WTC11 (cell line): ENCODE measurements at regions not wholly inside any gene's neighbourhood (a gene's known extent, or its start where the extent isn't known, plus 50 kb on each side); places are given as distances from the start of the nearest gene placed in this dataset.

Experiments
- ATAC-seq: fragments of 200-7000 bp; cut with Tn5 transposase; 2 replicates; pipeline ENCODE4 v1.10.0; 2021; ENCODE audit warnings: mild to moderate bottlenecking, moderate library complexity
- CTCF ChIA-PET: fragments of 300-600 bp; sonication (Branson Sonifier 250); formaldehyde crosslinking; loops from one replicate; lab custom pipeline; 2021; ENCODE audit warnings: antibody characterized with exemption; lab: Charles Lee
- POLR2A ChIA-PET: fragments of 350-600 bp; sonication (Branson Sonifier 250); formaldehyde crosslinking; loops from one replicate; lab custom pipeline; 2021; ENCODE audit warnings: antibody characterized with exemption; lab: Charles Lee
- DNase-seq: peaks from one replicate; pipeline ENCODE4 v3.0.0; 2021; ENCODE audit warnings: low spot score
- H3K27ac Mint-ChIP-seq: 2 replicates; pipeline ENCODE4 v1.8.0; 2021; ENCODE audit warnings: mixed read lengths
- H3K27me3 Mint-ChIP-seq: 2 replicates; pipeline ENCODE4 v1.8.0; 2021; ENCODE audit warnings: low read depth, mild to moderate bottlenecking, moderate library complexity, mixed read lengths
- H3K36me3 Mint-ChIP-seq: 2 replicates; pipeline ENCODE4 v1.8.0; 2021; ENCODE audit warnings: mixed read lengths
- H3K4me1 Mint-ChIP-seq: 2 replicates; pipeline ENCODE4 v1.8.0; 2022; ENCODE audit warnings: mixed read lengths
- H3K4me3 Mint-ChIP-seq: 2 replicates; pipeline ENCODE4 v1.8.0; 2021; ENCODE audit warnings: mild to moderate bottlenecking, moderate library complexity, mixed read lengths
- H3K9me3 Mint-ChIP-seq: 2 replicates; pipeline ENCODE4 v1.8.0; 2021; ENCODE audit warnings: mixed read lengths
- ELF4 ChIP-seq: sonication (generic); formaldehyde crosslinking; IDR thresholded peaks from 2 replicates; pipeline ENCODE4 v1.8.1; 2022; ENCODE audit warnings: low read depth, mild to moderate bottlenecking, moderate library complexity, missing genetic modification reagents
- EMX1 ChIP-seq: fragments of 250-450 bp; sonication (Bioruptor Pico); IDR thresholded peaks from 2 replicates; pipeline ENCODE4 v1.8.0; 2021; ENCODE audit warnings: mild to moderate bottlenecking
- FOXK1 ChIP-seq: sonication (generic); formaldehyde crosslinking; IDR thresholded peaks from 2 replicates; pipeline ENCODE4 v1.8.0; 2022; ENCODE audit warnings: mild to moderate bottlenecking, moderate library complexity, missing genetic modification reagents
- GABPB1 ChIP-seq: sonication (generic); formaldehyde crosslinking; IDR thresholded peaks from 2 replicates; pipeline ENCODE4 v1.8.1; 2023; ENCODE audit warnings: mild to moderate bottlenecking, missing genetic modification reagents
- GTF2I ChIP-seq: fragments of 250-450 bp; sonication (Bioruptor Pico); conservative IDR thresholded peaks from 2 replicates; pipeline ENCODE4 v1.4.0; 2021; ENCODE audit warnings: mild to moderate bottlenecking
- JAZF1 ChIP-seq: fragments of 250-450 bp; sonication (Bioruptor Pico); IDR thresholded peaks from 2 replicates; pipeline ENCODE4 v1.9.0; 2021; ENCODE audit warnings: moderate library complexity, mild to moderate bottlenecking, inconsistent platforms
- MYBL2 ChIP-seq: sonication (generic); formaldehyde crosslinking; IDR thresholded peaks from 2 replicates; pipeline ENCODE4 v1.8.1; 2023; ENCODE audit warnings: mild to moderate bottlenecking, moderate library complexity, missing genetic modification reagents
- NFE2L1 ChIP-seq: sonication (generic); formaldehyde crosslinking; IDR thresholded peaks from 2 replicates; pipeline ENCODE4 v1.8.1; 2023; ENCODE audit warnings: missing genetic modification reagents
- NR1H2 ChIP-seq: sonication (generic); formaldehyde crosslinking; IDR thresholded peaks from 2 replicates; pipeline ENCODE4 v1.9.0; 2021; ENCODE audit warnings: mild to moderate bottlenecking, moderate library complexity, missing genetic modification reagents
- NR3C1 ChIP-seq: sonication (generic); formaldehyde crosslinking; conservative IDR thresholded peaks from 2 replicates; pipeline ENCODE4 v1.8.1; 2023; ENCODE audit warnings: low read depth, mild to moderate bottlenecking, missing genetic modification reagents
- RELA ChIP-seq: sonication (generic); formaldehyde crosslinking; IDR thresholded peaks from 2 replicates; pipeline ENCODE4 v1.8.1; 2022; ENCODE audit warnings: missing genetic modification reagents, mild to moderate bottlenecking, borderline replicate concordance
- TP53 ChIP-seq: sonication (generic); formaldehyde crosslinking; IDR thresholded peaks from 2 replicates; pipeline ENCODE4 v1.8.1; 2023; ENCODE audit warnings: mild to moderate bottlenecking, missing genetic modification reagents
- ZNF232 ChIP-seq: sonication (generic); formaldehyde crosslinking; IDR thresholded peaks from 2 replicates; pipeline ENCODE4 v1.8.0; 2022; ENCODE audit warnings: mild to moderate bottlenecking, missing genetic modification reagents
- ZNF416 ChIP-seq: fragments of 250-450 bp; sonication (Bioruptor Pico); IDR thresholded peaks from 2 replicates; pipeline ENCODE4 v1.9.0; 2021; ENCODE audit warnings: mild to moderate bottlenecking, inconsistent platforms
- TF ChIP-seq, protein P1 (sequence below): sonication (generic); formaldehyde crosslinking; IDR thresholded peaks from 2 replicates; pipeline ENCODE4 v1.8.0; 2022; ENCODE audit warnings: mild to moderate bottlenecking, missing genetic modification reagents
- TF ChIP-seq, protein P2 (sequence below): fragments of 250-450 bp; sonication (Bioruptor Pico); IDR thresholded peaks from 2 replicates; pipeline ENCODE4 v1.8.0; 2021; ENCODE audit warnings: mild to moderate bottlenecking
- TF ChIP-seq, protein P3 (sequence below): fragments of 250-450 bp; sonication (Bioruptor Pico); conservative IDR thresholded peaks from 2 replicates; pipeline ENCODE4 v1.9.0; 2021; ENCODE audit warnings: mild to moderate bottlenecking
- TF ChIP-seq, protein P4 (sequence below): sonication (generic); formaldehyde crosslinking; IDR thresholded peaks from 2 replicates; pipeline ENCODE4 v1.8.0; 2022; ENCODE audit warnings: mild to moderate bottlenecking, missing genetic modification reagents
- TF ChIP-seq, protein P5 (sequence below): sonication (generic); formaldehyde crosslinking; IDR thresholded peaks from 2 replicates; pipeline ENCODE4 v1.8.0; 2023; ENCODE audit warnings: missing genetic modification reagents
- TF ChIP-seq, protein P6 (sequence below): sonication (generic); formaldehyde crosslinking; IDR thresholded peaks from 2 replicates; pipeline ENCODE4 v1.8.1; 2023; ENCODE audit warnings: mild to moderate bottlenecking, missing genetic modification reagents, moderate library complexity
- TF ChIP-seq, protein P7 (sequence below): sonication (generic); formaldehyde crosslinking; IDR thresholded peaks from 2 replicates; pipeline ENCODE4 v1.8.0; 2022; ENCODE audit warnings: missing genetic modification reagents
- TF ChIP-seq, protein P8 (sequence below): fragments of 250-450 bp; sonication (Bioruptor Pico); IDR thresholded peaks from 2 replicates; pipeline ENCODE4 v1.9.0; 2021; ENCODE audit warnings: moderate library complexity, mild to moderate bottlenecking, inconsistent platforms, borderline replicate concordance

DNA sequence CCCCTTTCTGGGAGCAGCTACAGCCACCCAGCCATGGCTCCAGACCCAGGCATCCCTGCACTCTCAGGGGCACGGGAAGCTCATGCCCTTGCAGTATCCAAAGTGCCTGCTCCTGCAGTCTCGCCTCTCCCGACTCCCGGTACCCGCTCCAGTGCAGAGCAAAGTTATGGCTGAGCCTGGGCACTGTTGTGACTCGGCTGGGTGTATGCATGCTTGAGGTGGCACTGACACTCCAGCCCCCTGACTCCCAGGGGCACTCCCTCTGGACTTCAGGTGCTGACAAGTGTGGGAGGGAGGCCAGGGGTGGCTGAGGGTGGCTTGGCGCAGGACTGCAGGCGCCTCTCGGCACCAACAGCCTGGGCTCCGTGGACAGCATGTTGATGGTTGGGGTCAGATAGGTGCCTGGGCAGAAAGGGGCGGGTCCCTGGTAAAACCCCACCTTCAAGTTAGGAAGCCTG is 580.1 kb upstream of the ADGRL2 start:
- TF ChIP-seq ZNF232, result no peak
- no peak for TF ChIP-seq NR3C1 (CRISPR knock-in tag)
- no peak for TF ChIP-seq GTF2I
- no peak for TF ChIP-seq ELF4 (CRISPR knock-in tag)
- no peak for TF ChIP-seq RELA
- TF ChIP-seq EMX1 (CRISPR knock-in tag), result no peak
- TF ChIP-seq, protein P1, sequence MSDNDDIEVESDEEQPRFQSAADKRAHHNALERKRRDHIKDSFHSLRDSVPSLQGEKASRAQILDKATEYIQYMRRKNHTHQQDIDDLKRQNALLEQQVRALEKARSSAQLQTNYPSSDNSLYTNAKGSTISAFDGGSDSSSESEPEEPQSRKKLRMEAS, result no peak
- TF ChIP-seq, protein P2, sequence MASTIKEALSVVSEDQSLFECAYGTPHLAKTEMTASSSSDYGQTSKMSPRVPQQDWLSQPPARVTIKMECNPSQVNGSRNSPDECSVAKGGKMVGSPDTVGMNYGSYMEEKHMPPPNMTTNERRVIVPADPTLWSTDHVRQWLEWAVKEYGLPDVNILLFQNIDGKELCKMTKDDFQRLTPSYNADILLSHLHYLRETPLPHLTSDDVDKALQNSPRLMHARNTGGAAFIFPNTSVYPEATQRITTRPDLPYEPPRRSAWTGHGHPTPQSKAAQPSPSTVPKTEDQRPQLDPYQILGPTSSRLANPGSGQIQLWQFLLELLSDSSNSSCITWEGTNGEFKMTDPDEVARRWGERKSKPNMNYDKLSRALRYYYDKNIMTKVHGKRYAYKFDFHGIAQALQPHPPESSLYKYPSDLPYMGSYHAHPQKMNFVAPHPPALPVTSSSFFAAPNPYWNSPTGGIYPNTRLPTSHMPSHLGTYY (CRISPR knock-in tag), result no peak
- TF ChIP-seq, protein P3, sequence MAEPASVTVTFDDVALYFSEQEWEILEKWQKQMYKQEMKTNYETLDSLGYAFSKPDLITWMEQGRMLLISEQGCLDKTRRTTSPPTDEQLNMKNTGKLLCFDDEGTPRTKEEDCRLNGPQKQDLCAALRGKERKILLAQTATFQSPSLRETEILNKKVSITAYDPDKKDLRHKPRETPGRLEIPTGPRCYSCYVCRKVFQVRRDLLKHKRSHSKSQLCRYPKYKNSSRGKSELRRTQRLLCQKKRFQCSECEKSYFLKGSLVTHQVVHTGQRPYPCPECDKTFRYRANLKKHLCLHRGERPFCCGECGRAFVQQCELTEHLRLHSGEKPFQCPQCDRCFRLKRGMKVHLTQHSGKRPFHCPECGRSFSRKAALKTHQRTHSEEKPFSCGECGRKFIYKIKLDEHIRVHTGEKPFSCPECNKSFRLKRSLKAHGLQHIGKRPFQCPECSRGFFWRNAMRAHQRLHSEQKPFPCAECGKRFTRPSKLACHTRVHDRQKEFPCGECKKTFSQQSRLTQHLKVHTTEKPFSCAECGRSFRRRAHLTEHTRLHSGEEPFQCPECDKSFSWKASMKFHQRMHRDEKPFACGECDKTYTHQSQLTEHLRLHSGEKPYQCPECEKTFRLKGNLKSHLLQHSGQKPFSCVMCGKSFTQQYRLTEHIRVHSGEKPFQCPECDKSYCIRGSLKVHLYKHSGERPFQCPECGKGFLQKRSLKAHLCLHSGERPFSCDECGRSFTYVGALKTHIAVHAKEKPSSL (CRISPR knock-in tag), result no peak
- TF ChIP-seq, protein P4, sequence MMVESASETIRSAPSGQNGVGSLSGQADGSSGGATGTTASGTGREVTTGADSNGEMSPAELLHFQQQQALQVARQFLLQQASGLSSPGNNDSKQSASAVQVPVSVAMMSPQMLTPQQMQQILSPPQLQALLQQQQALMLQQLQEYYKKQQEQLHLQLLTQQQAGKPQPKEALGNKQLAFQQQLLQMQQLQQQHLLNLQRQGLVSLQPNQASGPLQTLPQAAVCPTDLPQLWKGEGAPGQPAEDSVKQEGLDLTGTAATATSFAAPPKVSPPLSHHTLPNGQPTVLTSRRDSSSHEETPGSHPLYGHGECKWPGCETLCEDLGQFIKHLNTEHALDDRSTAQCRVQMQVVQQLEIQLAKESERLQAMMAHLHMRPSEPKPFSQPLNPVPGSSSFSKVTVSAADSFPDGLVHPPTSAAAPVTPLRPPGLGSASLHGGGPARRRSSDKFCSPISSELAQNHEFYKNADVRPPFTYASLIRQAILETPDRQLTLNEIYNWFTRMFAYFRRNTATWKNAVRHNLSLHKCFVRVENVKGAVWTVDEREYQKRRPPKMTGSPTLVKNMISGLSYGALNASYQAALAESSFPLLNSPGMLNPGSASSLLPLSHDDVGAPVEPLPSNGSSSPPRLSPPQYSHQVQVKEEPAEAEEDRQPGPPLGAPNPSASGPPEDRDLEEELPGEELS (CRISPR knock-in tag), result no peak
- TF ChIP-seq GABPB1 (CRISPR knock-in tag), result no peak
- TF ChIP-seq ZNF416, result no peak
- no peak for TF ChIP-seq NFE2L1
- TF ChIP-seq, protein P5, sequence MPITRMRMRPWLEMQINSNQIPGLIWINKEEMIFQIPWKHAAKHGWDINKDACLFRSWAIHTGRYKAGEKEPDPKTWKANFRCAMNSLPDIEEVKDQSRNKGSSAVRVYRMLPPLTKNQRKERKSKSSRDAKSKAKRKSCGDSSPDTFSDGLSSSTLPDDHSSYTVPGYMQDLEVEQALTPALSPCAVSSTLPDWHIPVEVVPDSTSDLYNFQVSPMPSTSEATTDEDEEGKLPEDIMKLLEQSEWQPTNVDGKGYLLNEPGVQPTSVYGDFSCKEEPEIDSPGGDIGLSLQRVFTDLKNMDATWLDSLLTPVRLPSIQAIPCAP (CRISPR knock-in tag), result no peak
- TF ChIP-seq, protein P6, sequence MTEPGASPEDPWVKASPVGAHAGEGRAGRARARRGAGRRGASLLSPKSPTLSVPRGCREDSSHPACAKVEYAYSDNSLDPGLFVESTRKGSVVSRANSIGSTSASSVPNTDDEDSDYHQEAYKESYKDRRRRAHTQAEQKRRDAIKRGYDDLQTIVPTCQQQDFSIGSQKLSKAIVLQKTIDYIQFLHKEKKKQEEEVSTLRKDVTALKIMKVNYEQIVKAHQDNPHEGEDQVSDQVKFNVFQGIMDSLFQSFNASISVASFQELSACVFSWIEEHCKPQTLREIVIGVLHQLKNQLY (CRISPR knock-in tag), result no peak
- no peak for TF ChIP-seq TP53 (CRISPR knock-in tag)
- no peak for TF ChIP-seq JAZF1 (CRISPR knock-in tag)
- no peak for TF ChIP-seq FOXK1
- no peak for TF ChIP-seq MYBL2
- TF ChIP-seq NR1H2, result no peak
- Mint-ChIP-seq H3K27me3 (no peaks in the 10 kb centered on the region; the same call in 1 of the 2 replicates), H3K36me3 (no peaks in the 10 kb centered on the region), H3K4me1 (peaks cover 17% of the 10 kb centered on the region), H3K9me3 (no peaks in the 10 kb centered on the region), H3K4me3 (no peak overlapping the region), H3K27ac (no peak overlapping the region)
- ChIA-PET POLR2A (no interaction called here), CTCF (no interaction called here)
- peak; percentile 20 for ATAC-seq
- DNase-seq, result peak; percentile 9

DNA sequence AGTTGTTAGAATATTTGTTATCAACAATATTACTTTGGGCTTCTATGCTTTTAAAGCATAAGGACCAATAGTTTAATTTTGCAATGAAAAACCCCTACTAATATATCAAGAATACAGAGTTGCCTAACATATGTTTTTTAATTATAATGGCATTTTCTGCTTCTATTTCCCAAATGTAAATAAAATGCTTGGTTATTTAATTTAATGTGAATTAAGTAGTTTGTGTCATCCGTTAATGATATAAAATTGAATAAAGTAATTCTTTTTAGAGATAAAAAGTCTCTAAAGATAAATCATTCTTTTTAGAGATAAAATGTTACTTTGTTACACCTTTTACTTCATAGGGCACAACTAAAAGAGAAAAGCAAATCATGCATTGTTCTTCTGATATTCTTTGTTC is 583.7 kb upstream of the ADGRL2 start:
- Mint-ChIP-seq H3K4me1 (peaks cover 25% of the 10 kb centered on the region), H3K4me3 (no peak overlapping the region), H3K27me3 (no peaks in the 10 kb centered on the region; the same call in 1 of the 2 replicates), H3K36me3 (no peaks in the 10 kb centered on the region), H3K27ac (no peak overlapping the region), H3K9me3 (no peaks in the 10 kb centered on the region)
- POLR2A ChIA-PET, result no interaction called here
- ATAC-seq (no peak), DNase-seq (no peak)
- TF ChIP-seq, protein P7, sequence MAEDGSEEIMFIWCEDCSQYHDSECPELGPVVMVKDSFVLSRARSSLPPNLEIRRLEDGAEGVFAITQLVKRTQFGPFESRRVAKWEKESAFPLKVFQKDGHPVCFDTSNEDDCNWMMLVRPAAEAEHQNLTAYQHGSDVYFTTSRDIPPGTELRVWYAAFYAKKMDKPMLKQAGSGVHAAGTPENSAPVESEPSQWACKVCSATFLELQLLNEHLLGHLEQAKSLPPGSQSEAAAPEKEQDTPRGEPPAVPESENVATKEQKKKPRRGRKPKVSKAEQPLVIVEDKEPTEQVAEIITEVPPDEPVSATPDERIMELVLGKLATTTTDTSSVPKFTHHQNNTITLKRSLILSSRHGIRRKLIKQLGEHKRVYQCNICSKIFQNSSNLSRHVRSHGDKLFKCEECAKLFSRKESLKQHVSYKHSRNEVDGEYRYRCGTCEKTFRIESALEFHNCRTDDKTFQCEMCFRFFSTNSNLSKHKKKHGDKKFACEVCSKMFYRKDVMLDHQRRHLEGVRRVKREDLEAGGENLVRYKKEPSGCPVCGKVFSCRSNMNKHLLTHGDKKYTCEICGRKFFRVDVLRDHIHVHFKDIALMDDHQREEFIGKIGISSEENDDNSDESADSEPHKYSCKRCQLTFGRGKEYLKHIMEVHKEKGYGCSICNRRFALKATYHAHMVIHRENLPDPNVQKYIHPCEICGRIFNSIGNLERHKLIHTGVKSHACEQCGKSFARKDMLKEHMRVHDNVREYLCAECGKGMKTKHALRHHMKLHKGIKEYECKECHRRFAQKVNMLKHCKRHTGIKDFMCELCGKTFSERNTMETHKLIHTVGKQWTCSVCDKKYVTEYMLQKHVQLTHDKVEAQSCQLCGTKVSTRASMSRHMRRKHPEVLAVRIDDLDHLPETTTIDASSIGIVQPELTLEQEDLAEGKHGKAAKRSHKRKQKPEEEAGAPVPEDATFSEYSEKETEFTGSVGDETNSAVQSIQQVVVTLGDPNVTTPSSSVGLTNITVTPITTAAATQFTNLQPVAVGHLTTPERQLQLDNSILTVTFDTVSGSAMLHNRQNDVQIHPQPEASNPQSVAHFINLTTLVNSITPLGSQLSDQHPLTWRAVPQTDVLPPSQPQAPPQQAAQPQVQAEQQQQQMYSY (CRISPR knock-in tag), result no peak
- TF ChIP-seq, protein P8, sequence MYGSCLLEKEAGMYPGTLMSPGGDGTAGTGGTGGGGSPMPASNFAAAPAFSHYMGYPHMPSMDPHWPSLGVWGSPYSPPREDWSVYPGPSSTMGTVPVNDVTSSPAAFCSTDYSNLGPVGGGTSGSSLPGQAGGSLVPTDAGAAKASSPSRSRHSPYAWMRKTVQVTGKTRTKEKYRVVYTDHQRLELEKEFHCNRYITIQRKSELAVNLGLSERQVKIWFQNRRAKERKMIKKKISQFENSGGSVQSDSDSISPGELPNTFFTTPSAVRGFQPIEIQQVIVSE (CRISPR knock-in tag), result no peak
- CTCF ChIA-PET, result no interaction called here
